Smooth muscle cell (in vitro differentiated cells): ENCODE measurements at regions not wholly inside any gene's neighbourhood (a gene's known extent, or its start where the extent isn't known, plus 50 kb on each side); places are given as distances from the start of the nearest gene placed in this dataset.

Source experiments
- DNase-seq: peaks from one replicate; lab custom pipeline; 2025; ENCODE audit not compliant: unreplicated experiment; lab: John Stamatoyannopoulos, UW
- H2AFZ ChIP-seq: fragments of 200-600 bp; sonication (generic); 2 replicates; pipeline ENCODE4 v1.6.0; 2016; ENCODE audit warnings: antibody characterized with exemption, low read depth, mild to moderate bottlenecking
- H3F3A ChIP-seq: fragments of 200-600 bp; sonication (generic); 2 replicates; pipeline ENCODE4 v1.6.0; 2017; ENCODE audit warnings: antibody characterized with exemption, low read depth
- H3K27ac ChIP-seq: fragments of 200-600 bp; sonication (generic); 2 replicates; pipeline ENCODE4 v1.5.1; 2016; ENCODE audit warnings: low read depth, mild to moderate bottlenecking
- H3K27me3 ChIP-seq: fragments of 200-600 bp; sonication (generic); 2 replicates; pipeline ENCODE4 v1.6.1; 2016; ENCODE audit warnings: low read depth, mild to moderate bottlenecking
- H3K36me3 ChIP-seq: fragments of 200-600 bp; sonication (generic); 2 replicates; pipeline ENCODE4 v1.5.1; 2016; ENCODE audit warnings: low read depth
- H3K4me1 ChIP-seq: fragments of 200-600 bp; sonication (generic); 2 replicates; pipeline ENCODE4 v1.5.1; 2016; ENCODE audit warnings: low read depth
- H3K4me2 ChIP-seq: fragments of 200-600 bp; sonication (generic); 2 replicates; pipeline ENCODE4 v1.6.0; 2016; ENCODE audit warnings: mild to moderate bottlenecking
- H3K4me3 ChIP-seq: fragments of 200-600 bp; sonication (generic); 2 replicates; pipeline ENCODE4 v1.5.1; 2016; ENCODE audit warnings: mild to moderate bottlenecking
- H3K79me2 ChIP-seq: fragments of 200-600 bp; sonication (generic); 2 replicates; pipeline ENCODE4 v1.6.0; 2016; ENCODE audit warnings: low read depth, mild to moderate bottlenecking
- H3K9ac ChIP-seq: fragments of 200-600 bp; sonication (generic); 2 replicates; pipeline ENCODE4 v1.6.0; 2016; ENCODE audit warnings: low read depth
- H3K9me3 ChIP-seq: fragments of 200-600 bp; sonication (generic); replicated peaks from 2 replicates; pipeline ENCODE4 v1.5.1; 2016; ENCODE audit warnings: low read depth
- H4K20me1 ChIP-seq: fragments of 200-600 bp; sonication (generic); 2 replicates; pipeline ENCODE4 v1.6.0; 2016; ENCODE audit warnings: low read depth
- CTCF ChIP-seq: fragments of 200-600 bp; sonication (generic); IDR thresholded peaks from 2 replicates; pipeline ENCODE4 v1.5.1; 2017; ENCODE audit warnings: borderline replicate concordance, mild to moderate bottlenecking, antibody characterized with exemption; ENCODE audit not compliant: insufficient read depth, poor library complexity, severe bottlenecking
- WGBS: methylation state at CpG from one replicate; pipeline ENCODE4 v1.1.7; 2016; ENCODE audit warnings: low lambda C conversion rate; 5-methylcytosine and 5-hydroxymethylcytosine counted together

GRCh38 chr4:157838366-157838765 lies 334.5 kb downstream of the GASK1B start:
- DNase-seq = no peak
- H3K4me1 ChIP-seq = no peaks in the 10 kb centered on the region
- H3K4me2 ChIP-seq = no peak overlapping the region
- H3K27ac ChIP-seq = no peak overlapping the region
- H3K9ac ChIP-seq = no peak overlapping the region
- no peaks in the 10 kb centered on the region for H3F3A ChIP-seq
- no peaks in the 10 kb centered on the region for H4K20me1 ChIP-seq
- H3K9me3 ChIP-seq = no peaks in the 10 kb centered on the region
- H3K36me3 ChIP-seq = no peaks in the 10 kb centered on the region
- WGBS = 46% methylated on average over 2 of the region's 2 CpGs
- TF ChIP-seq CTCF = no peak
- H2AFZ ChIP-seq = no peak overlapping the region
- no peaks in the 10 kb centered on the region for H3K27me3 ChIP-seq
- H3K4me3 ChIP-seq = no peak overlapping the region
- no peaks in the 10 kb centered on the region for H3K79me2 ChIP-seq

- H3K9ac ChIP-seq = no peak overlapping the region
- no peaks in the 10 kb centered on the region for H3K4me1 ChIP-seq
- H3K79me2 ChIP-seq = no peaks in the 10 kb centered on the region
- H3K9me3 ChIP-seq = no peaks in the 10 kb centered on the region
- no peak overlapping the region for H3K4me3 ChIP-seq
- no peaks in the 10 kb centered on the region for H3F3A ChIP-seq
- no peak overlapping the region for H3K4me2 ChIP-seq
- WGBS = 76% methylated on average over 3 of the region's 3 CpGs
- TF ChIP-seq CTCF = no peak
- no peaks in the 10 kb centered on the region for H3K36me3 ChIP-seq
- no peaks in the 10 kb centered on the region for H4K20me1 ChIP-seq
- no peak overlapping the region for H3K27ac ChIP-seq
- no peak for DNase-seq
- H2AFZ ChIP-seq = no peak overlapping the region
- H3K27me3 ChIP-seq = no peaks in the 10 kb centered on the region
Measured at GRCh38 chr4:157837071-157837703, 335.6 kb downstream of the GASK1B start.

- 87% methylated on average over 1 of the region's 1 CpG for WGBS
- no peak for DNase-seq
- Histone ChIP-seq H3F3A (no peaks in the 10 kb centered on the region), H4K20me1 (no peaks in the 10 kb centered on the region), H3K9ac (no peak overlapping the region), H2AFZ (no peak overlapping the region), H3K27me3 (no peaks in the 10 kb centered on the region), H3K4me1 (no peaks in the 10 kb centered on the region), H3K79me2 (no peaks in the 10 kb centered on the region), H3K4me2 (no peak overlapping the region), H3K4me3 (no peak overlapping the region), H3K27ac (no peak overlapping the region), H3K36me3 (no peaks in the 10 kb centered on the region), H3K9me3 (no peaks in the 10 kb centered on the region)
- TF ChIP-seq CTCF = no peak
Measured at GRCh38 chr4:157832596-157832995, 340.2 kb downstream of the GASK1B start.

- no peak for DNase-seq
Measured at GRCh38 chr4:157824021-157824420, 348.8 kb downstream of the GASK1B start.

More at GRCh38 chr4:157824021-157824420, 348.8 kb downstream of the GASK1B start:
- Histone ChIP-seq H3K27ac (no peak overlapping the region), H3K4me3 (no peak overlapping the region), H4K20me1 (no peaks in the 10 kb centered on the region), H2AFZ (no peak overlapping the region), H3K27me3 (no peaks in the 10 kb centered on the region), H3K9me3 (no peaks in the 10 kb centered on the region), H3K36me3 (no peaks in the 10 kb centered on the region), H3K9ac (no peak overlapping the region), H3K79me2 (no peaks in the 10 kb centered on the region), H3K4me2 (no peak overlapping the region), H3K4me1 (no peaks in the 10 kb centered on the region), H3F3A (no peaks in the 10 kb centered on the region)
- WGBS = 90% methylated on average over 8 of the region's 8 CpGs
- TF ChIP-seq CTCF = no peak
